KMS-11 (cell line): ENCODE measurements at regions not wholly inside any gene's neighbourhood (a gene's known extent, or its start where the extent isn't known, plus 50 kb on each side); places are given as distances from the start of the nearest gene placed in this dataset.

ENCODE experiments used
- H2AFZ ChIP-seq: fragments of 200-600 bp; sonication (generic); 2 replicates; pipeline ENCODE4 v1.6.1; 2016; ENCODE audit warnings: antibody characterized with exemption, mixed run types, low read depth
- H3K27ac ChIP-seq: fragments of 200-600 bp; sonication (generic); 2 replicates; pipeline ENCODE4 v1.6.1; 2016; ENCODE audit warnings: mild to moderate bottlenecking, mixed run types
- H3K27me3 ChIP-seq: fragments of 200-600 bp; sonication (generic); 2 replicates; pipeline ENCODE4 v1.6.1; 2017; ENCODE audit warnings: mild to moderate bottlenecking, low read depth, mixed run types, moderate library complexity; ENCODE audit not compliant: insufficient read depth
- H3K36me3 ChIP-seq: fragments of 200-600 bp; sonication (generic); 2 replicates; pipeline ENCODE4 v1.6.1; 2017; ENCODE audit warnings: mild to moderate bottlenecking, mixed run types; ENCODE audit not compliant: insufficient read depth
- H3K4me1 ChIP-seq: fragments of 200-600 bp; sonication (generic); 2 replicates; pipeline ENCODE4 v1.6.1; 2016; ENCODE audit warnings: mild to moderate bottlenecking, low read depth, mixed run types; ENCODE audit not compliant: poor library complexity, severe bottlenecking
- H3K4me2 ChIP-seq: fragments of 200-600 bp; sonication (generic); 2 replicates; pipeline ENCODE4 v1.7.0; 2016; ENCODE audit warnings: mild to moderate bottlenecking, mixed run types
- H3K4me3 ChIP-seq: fragments of 200-600 bp; sonication (generic); IDR thresholded peaks from 2 replicates; pipeline ENCODE4 v1.6.1; 2017; ENCODE audit warnings: low read depth, low read length, mixed read lengths; ENCODE audit not compliant: insufficient read depth
- H3K79me2 ChIP-seq: fragments of 200-600 bp; sonication (generic); 2 replicates; pipeline ENCODE4 v1.6.1; 2016; ENCODE audit warnings: low read depth, mixed run types; ENCODE audit not compliant: insufficient read depth
- H3K9ac ChIP-seq: fragments of 200-600 bp; sonication (generic); 2 replicates; pipeline ENCODE4 v1.6.1; 2016; ENCODE audit warnings: mild to moderate bottlenecking, mixed run types
- H4K20me1 ChIP-seq: fragments of 200-600 bp; sonication (generic); 2 replicates; pipeline ENCODE4 v1.6.1; 2016; ENCODE audit warnings: mild to moderate bottlenecking, mixed run types; ENCODE audit not compliant: insufficient read depth
- TF ChIP-seq, protein P1 (sequence below): fragments of 200-600 bp; sonication (generic); conservative IDR thresholded peaks from 2 replicates; pipeline ENCODE4 v1.6.1; 2017; ENCODE audit warnings: low read depth, mild to moderate bottlenecking, antibody characterized with exemption, low read length, moderate library complexity, mixed read lengths

DNA sequence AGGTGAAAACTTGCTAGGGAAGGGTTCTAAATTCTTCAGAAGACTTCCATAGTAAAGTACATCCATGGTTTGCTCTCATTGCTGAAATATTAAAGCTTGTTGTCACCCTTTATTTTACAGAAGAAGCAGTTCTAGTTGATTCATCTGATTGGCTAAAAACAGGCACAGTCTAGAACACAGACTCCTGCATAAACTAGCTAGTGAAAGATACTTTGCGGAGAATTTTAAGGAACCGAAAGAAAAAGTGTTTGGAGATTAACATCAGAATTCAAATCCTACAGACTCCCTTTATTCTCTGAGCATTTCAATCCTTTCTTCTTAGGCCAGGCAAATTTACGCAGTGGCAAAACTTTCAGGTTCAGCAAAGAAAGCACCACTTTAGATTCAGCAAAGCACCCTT, 1076.5 kb upstream of the ZEB2 start:
- Histone ChIP-seq H3K27ac (no peak overlapping the region), H3K4me2 (no peak overlapping the region), H3K79me2 (no peaks in the 10 kb centered on the region), H3K4me1 (no peaks in the 10 kb centered on the region), H4K20me1 (no peaks in the 10 kb centered on the region), H3K27me3 (no peaks in the 10 kb centered on the region), H3K4me3 (no peak overlapping the region), H3K36me3 (no peaks in the 10 kb centered on the region), H2AFZ (no peak overlapping the region), H3K9ac (no peak overlapping the region)
- TF ChIP-seq, protein P1, sequence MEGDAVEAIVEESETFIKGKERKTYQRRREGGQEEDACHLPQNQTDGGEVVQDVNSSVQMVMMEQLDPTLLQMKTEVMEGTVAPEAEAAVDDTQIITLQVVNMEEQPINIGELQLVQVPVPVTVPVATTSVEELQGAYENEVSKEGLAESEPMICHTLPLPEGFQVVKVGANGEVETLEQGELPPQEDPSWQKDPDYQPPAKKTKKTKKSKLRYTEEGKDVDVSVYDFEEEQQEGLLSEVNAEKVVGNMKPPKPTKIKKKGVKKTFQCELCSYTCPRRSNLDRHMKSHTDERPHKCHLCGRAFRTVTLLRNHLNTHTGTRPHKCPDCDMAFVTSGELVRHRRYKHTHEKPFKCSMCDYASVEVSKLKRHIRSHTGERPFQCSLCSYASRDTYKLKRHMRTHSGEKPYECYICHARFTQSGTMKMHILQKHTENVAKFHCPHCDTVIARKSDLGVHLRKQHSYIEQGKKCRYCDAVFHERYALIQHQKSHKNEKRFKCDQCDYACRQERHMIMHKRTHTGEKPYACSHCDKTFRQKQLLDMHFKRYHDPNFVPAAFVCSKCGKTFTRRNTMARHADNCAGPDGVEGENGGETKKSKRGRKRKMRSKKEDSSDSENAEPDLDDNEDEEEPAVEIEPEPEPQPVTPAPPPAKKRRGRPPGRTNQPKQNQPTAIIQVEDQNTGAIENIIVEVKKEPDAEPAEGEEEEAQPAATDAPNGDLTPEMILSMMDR = no peak

DNA sequence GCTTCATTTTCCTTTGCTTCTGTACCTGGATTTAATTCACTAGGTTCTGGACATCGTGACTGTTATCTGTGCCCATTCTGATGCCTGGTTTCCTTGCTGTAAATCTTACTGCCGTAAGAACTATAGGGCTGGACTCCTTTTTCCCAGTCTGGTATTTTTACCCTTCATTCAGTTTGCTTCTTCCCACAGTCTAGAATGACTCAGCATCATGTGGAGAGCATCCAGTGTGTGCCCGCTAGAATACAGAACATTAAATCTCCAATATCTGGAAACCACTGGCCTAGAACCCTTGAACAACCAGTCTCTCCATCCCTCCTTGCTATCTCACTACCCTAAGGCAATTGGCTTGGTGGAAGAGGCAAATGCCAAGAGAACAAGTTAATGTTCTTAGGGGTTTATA, 1075.4 kb upstream of the ZEB2 start:
- Histone ChIP-seq H3K9ac (no peak overlapping the region), H3K27me3 (no peaks in the 10 kb centered on the region), H3K4me2 (no peak overlapping the region), H3K79me2 (no peaks in the 10 kb centered on the region), H3K27ac (no peak overlapping the region), H4K20me1 (no peaks in the 10 kb centered on the region), H2AFZ (no peak overlapping the region), H3K4me3 (no peak overlapping the region), H3K4me1 (no peaks in the 10 kb centered on the region), H3K36me3 (no peaks in the 10 kb centered on the region)
- TF ChIP-seq, protein P1 = no peak

DNA sequence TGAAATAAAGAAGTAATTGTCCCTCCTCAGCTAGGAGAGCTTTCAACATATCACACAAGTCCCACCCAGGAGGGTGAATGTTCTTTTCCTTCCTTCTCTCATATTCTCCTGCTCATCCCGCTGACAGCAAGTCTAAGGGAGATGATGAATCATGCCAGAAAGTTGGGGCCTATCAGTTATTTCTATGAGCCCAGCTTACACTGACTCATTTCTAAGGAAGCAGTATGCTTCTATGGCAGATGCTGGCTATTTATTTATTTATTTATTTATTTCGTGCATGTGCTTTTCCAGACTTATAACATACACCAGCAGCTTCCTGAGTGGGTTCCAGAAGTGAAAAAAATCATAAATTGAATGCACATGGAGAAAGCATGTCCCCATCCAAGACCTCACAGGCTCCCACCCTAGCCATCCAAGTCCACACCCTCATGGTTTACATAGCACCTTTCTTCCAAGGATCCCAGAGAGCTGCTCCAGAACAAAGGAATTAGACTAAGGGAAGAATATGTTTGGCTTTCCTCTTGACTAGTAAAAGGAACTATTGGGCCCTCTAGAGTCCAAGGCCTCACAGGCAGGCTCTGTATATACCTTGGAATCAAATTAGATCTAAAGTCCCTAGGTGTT, 1074.2 kb upstream of the ZEB2 start:
- TF ChIP-seq, protein P1 = no peak
- H3K4me1 ChIP-seq = no peaks in the 10 kb centered on the region
- no peaks in the 10 kb centered on the region for H3K36me3 ChIP-seq
- H4K20me1 ChIP-seq = no peaks in the 10 kb centered on the region
- no peak overlapping the region for H3K4me3 ChIP-seq
- no peak overlapping the region for H2AFZ ChIP-seq
- H3K4me2 ChIP-seq = no peak overlapping the region
- H3K79me2 ChIP-seq = no peaks in the 10 kb centered on the region
- no peak overlapping the region for H3K9ac ChIP-seq
- no peaks in the 10 kb centered on the region for H3K27me3 ChIP-seq
- H3K27ac ChIP-seq = no peak overlapping the region

DNA sequence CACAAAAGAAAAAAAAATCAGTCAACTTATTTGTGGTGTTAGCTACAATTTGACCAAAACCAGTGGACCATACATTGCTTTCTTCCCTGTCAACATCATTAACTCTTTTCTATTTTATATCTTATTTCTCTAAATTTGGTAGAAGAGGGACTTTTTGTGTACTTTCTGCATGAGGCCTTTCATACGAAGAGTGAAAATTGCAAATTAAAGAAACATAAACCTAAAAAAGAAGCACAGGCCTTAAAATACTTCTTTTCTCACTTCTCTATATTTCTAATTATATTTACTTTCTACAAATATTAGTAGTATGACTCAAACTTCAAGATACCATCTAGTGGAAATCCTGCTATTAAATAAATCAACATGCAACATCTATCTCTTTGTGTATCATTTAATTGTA, 1073.4 kb upstream of the ZEB2 start:
- H3K36me3 ChIP-seq = no peaks in the 10 kb centered on the region
- H3K4me3 ChIP-seq = no peak overlapping the region
- no peak overlapping the region for H3K4me2 ChIP-seq
- no peak overlapping the region for H3K27ac ChIP-seq
- no peak overlapping the region for H2AFZ ChIP-seq
- H3K27me3 ChIP-seq = no peaks in the 10 kb centered on the region
- TF ChIP-seq, protein P1 = no peak
- no peaks in the 10 kb centered on the region for H3K79me2 ChIP-seq
- no peaks in the 10 kb centered on the region for H3K4me1 ChIP-seq
- H4K20me1 ChIP-seq = no peaks in the 10 kb centered on the region
- no peak overlapping the region for H3K9ac ChIP-seq
